Ascending aorta (tissue), 2 donors: ENCODE measurements at regions not wholly inside any gene's neighbourhood (a gene's known extent, or its start where the extent isn't known, plus 50 kb on each side); places are given as distances from the start of the nearest gene placed in this dataset.

Experiments
- DNase-seq, 2 donors: peaks; one replicate each; pipeline ENCODE4 v3.0.0-alpha.2; 2019; ENCODE audit warnings: low spot score in 2 of 2
- H3K27ac ChIP-seq, 2 donors: fragments of 200-600 bp; sonication (generic); one replicate each; pipeline ENCODE4 v1.5.1; 2016 to 2017; ENCODE audit warnings: mild to moderate bottlenecking in 1 of 2
- H3K27me3 ChIP-seq: fragments of 200-600 bp; sonication (generic); one replicate; pipeline ENCODE4 v1.5.1; 2017
- H3K36me3 ChIP-seq, 2 donors: fragments of 200-600 bp; sonication (generic); one replicate each; pipeline ENCODE4 v1.5.1; 2016
- H3K4me1 ChIP-seq, 2 donors: fragments of 200-600 bp; sonication (generic); one replicate each; pipeline ENCODE4 v1.5.1; 2016 to 2017; ENCODE audit warnings: mild to moderate bottlenecking in 1 of 2
- H3K4me3 ChIP-seq, 2 donors: fragments of 200-600 bp; sonication (generic); one replicate each; pipeline ENCODE4 v1.5.1; 2016 to 2017; ENCODE audit warnings: mild to moderate bottlenecking in 1 of 2
- H3K9me3 ChIP-seq, 2 donors: fragments of 200-600 bp; sonication (generic); one replicate each; pipeline ENCODE4 v1.5.1; 2016
- intact Hi-C: fragments of 100-400 bp; cut with DNase I; formaldehyde crosslinking; loops from one replicate; pipeline ENCODE4 v1.15.1; 2023
- TF ChIP-seq, protein P1 (sequence below), 3 experiments: fragments of 200-600 bp in 2 of 3; fragments of 450-650 bp in 1 of 3; sonication (generic) in 2 of 3; IDR thresholded peaks; one replicate each; pipeline ENCODE4 v1.5.1; 2016 to 2019; ENCODE audit warnings: antibody characterized with exemption in 3 of 3, mild to moderate bottlenecking in 1 of 3, moderate library complexity in 1 of 3

DNA sequence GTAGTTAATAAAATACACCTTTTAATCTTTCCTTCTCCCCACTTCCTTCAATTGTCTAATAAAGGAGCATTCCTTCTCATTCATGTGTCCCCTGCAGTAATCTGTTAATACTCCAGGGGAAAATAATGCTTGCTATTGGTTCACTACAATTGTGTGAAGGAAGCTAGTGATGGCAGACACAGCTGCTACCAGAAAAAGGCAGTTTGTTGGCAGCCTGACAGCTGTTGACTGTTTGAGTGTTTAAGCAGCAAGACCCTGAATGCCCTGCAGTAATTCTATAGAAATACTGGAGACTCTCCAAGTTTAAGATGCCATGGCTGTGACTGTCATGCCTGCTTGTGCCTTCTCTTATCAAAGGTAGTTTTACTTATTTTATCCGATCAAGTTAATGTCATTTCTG lies 359.5 kb downstream of the C4orf33 start:
- H3K9me3 ChIP-seq = no peaks in the 10 kb centered on the region
- no peaks in the 10 kb centered on the region for H3K4me1 ChIP-seq
- no peak overlapping the region for H3K4me3 ChIP-seq
- no peaks in the 10 kb centered on the region for H3K36me3 ChIP-seq
- no peaks in the 10 kb centered on the region for H3K27me3 ChIP-seq
- H3K27ac ChIP-seq = no peak overlapping the region
- TF ChIP-seq, protein P1, sequence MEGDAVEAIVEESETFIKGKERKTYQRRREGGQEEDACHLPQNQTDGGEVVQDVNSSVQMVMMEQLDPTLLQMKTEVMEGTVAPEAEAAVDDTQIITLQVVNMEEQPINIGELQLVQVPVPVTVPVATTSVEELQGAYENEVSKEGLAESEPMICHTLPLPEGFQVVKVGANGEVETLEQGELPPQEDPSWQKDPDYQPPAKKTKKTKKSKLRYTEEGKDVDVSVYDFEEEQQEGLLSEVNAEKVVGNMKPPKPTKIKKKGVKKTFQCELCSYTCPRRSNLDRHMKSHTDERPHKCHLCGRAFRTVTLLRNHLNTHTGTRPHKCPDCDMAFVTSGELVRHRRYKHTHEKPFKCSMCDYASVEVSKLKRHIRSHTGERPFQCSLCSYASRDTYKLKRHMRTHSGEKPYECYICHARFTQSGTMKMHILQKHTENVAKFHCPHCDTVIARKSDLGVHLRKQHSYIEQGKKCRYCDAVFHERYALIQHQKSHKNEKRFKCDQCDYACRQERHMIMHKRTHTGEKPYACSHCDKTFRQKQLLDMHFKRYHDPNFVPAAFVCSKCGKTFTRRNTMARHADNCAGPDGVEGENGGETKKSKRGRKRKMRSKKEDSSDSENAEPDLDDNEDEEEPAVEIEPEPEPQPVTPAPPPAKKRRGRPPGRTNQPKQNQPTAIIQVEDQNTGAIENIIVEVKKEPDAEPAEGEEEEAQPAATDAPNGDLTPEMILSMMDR (IDR thresholded peaks at IDR 0.05) = no peak
- intact Hi-C loops = no loop called here
- no peak for DNase-seq

DNA sequence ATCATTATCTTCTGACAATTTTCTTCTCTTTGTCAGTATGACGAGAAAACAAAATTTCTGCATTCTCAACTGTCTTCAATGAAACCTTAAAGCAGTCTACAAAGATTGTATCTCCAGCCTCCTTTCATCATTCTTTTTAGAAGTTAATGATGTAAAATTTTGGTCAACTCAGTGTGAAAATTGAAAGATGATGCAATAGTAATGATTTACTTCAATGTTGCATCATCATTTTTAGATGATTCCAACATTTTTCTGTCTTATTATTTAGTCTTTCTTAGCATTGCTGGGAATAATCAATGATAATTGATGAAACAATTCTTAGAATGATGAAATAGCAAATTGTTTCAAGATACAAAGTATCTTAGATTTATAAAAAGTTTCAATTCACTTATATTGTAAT lies 372.7 kb downstream of the C4orf33 start:
- intact Hi-C loops = no loop called here
- H3K27ac ChIP-seq = no peak overlapping the region
- TF ChIP-seq, protein P1 (IDR thresholded peaks at IDR 0.05) = no peak

DNA sequence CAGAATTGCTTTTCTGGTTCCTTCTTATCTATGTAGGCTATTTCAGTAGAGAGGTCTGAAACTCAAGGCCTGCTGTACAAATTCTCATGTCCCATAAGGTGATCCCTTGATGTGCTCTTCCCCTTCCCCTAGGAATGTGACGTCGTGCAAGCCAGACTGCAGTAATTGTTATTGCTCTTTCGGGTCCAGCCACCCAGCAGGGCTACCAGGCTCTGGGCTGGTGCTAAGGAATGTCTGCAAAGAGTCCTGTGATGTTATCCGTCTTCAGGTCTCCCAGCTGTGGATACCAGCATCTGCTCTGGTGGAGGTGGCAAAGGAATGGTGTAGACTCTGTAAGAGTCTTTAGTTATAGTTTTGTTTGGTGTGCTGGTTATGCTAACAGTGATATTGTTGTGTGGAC lies 378.7 kb downstream of the C4orf33 start:
- intact Hi-C loops = no loop called here
- Histone ChIP-seq H3K36me3 (no peaks in the 10 kb centered on the region), H3K4me3 (no peak overlapping the region), H3K27ac (no peak overlapping the region), H3K9me3 (no peaks in the 10 kb centered on the region), H3K27me3 (no peaks in the 10 kb centered on the region), H3K4me1 (no peaks in the 10 kb centered on the region)
- no peak for DNase-seq
- TF ChIP-seq, protein P1 (IDR thresholded peaks at IDR 0.05) = no peak

More for the DNA sequence above, 372.7 kb downstream of the C4orf33 start:
- H3K27me3 ChIP-seq = no peaks in the 10 kb centered on the region
- H3K4me1 ChIP-seq = no peaks in the 10 kb centered on the region
- no peaks in the 10 kb centered on the region for H3K9me3 ChIP-seq
- no peak for DNase-seq
- H3K4me3 ChIP-seq = no peak overlapping the region
- no peaks in the 10 kb centered on the region for H3K36me3 ChIP-seq

DNA sequence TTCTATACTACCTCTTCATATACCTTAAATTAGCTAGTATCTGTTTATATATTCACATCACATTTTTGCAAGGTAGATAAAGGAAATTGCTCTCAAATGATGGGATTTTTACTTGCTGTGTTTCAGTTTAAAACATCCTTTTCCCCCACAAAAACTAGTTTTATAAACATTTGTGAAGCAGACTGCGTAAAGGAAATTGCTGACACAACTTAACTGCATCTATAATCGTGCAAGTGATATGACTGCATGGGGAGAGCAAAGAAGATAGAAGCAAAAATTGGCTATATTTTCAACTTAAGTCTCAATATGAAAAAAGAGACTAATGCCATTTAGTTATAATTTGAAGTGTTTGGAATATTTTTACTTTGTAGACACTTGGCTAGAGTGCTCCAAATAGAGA lies 385.2 kb downstream of the C4orf33 start:
- no peaks in the 10 kb centered on the region for H3K4me1 ChIP-seq
- H3K36me3 ChIP-seq = no peaks in the 10 kb centered on the region
- no peak overlapping the region for H3K27ac ChIP-seq
- TF ChIP-seq, protein P1 (IDR thresholded peaks at IDR 0.05) = no peak
- no peaks in the 10 kb centered on the region for H3K27me3 ChIP-seq
- intact Hi-C loops = no loop called here
- H3K9me3 ChIP-seq = no peaks in the 10 kb centered on the region
- no peak for DNase-seq
- no peak overlapping the region for H3K4me3 ChIP-seq

DNA sequence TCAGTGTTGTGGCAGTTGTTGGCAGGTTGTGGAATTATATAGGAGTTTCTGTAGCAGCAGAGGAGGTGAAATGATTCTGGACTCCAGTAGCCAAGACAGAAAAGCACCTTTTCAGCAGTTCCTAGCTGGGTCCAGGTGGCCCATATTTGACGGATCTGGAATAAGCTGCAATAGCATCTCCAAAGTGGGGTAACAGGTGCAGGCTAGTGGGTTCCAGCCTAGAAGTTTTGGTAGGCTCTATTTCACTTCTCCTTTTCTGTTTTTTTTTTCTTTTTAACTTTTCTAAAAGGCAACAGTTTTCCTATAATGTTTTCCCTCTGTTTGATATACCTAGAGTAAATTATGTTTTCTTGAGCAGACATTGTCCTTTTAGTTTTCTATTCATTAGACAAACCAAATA lies 392.5 kb downstream of the C4orf33 start:
- intact Hi-C loops = no loop called here
- no peak overlapping the region for H3K27ac ChIP-seq
- no peaks in the 10 kb centered on the region for H3K9me3 ChIP-seq
- no peaks in the 10 kb centered on the region for H3K27me3 ChIP-seq
- no peak for DNase-seq
- no peak overlapping the region for H3K4me3 ChIP-seq
- TF ChIP-seq, protein P1 (IDR thresholded peaks at IDR 0.05) = no peak
- no peaks in the 10 kb centered on the region for H3K4me1 ChIP-seq
- H3K36me3 ChIP-seq = no peaks in the 10 kb centered on the region

DNA sequence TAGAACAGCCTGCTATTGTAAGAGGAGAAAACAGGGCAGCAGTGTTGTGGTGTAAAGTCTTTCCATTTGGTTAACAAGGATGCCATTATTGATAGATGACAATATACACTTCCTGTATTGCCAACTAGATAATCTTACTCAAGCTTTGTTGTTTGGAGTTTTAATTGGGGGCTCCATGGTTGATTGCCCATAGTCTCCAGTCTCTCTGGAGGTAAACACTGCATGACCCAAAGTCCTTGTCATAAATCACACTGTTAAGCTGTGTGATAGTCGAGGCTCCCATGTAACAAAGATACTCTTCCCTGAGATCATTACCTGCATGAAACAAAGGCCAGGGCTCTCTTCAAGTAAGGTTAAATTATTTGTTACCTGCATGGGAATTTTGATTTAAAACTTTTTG lies 394.6 kb downstream of the C4orf33 start:
- intact Hi-C loops = no loop called here
- Histone ChIP-seq H3K4me1 (no peaks in the 10 kb centered on the region), H3K27me3 (no peaks in the 10 kb centered on the region), H3K4me3 (no peak overlapping the region), H3K36me3 (no peaks in the 10 kb centered on the region), H3K27ac (no peak overlapping the region), H3K9me3 (no peaks in the 10 kb centered on the region)
- DNase-seq = no peak
- TF ChIP-seq, protein P1 (IDR thresholded peaks at IDR 0.05) = no peak
